Activated naive CD8-positive, alpha-beta T cell treated with anti-CD3 and anti-CD28 coated beads for 36 hours (primary cell): ENCODE measurements at regions not wholly inside any gene's neighbourhood (a gene's known extent, or its start where the extent isn't known, plus 50 kb on each side); places are given as distances from the start of the nearest gene placed in this dataset.
"Not testable (repeated sequence)": the region's sequence is repeated elsewhere in the genome, so short reads cannot be mapped to it uniquely, and the experiment has no call there.

Source experiments
- DNase-seq: peaks from one replicate; pipeline ENCODE4 v3.0.0; 2021
- H3K27ac Mint-ChIP-seq: one replicate; pipeline ENCODE4 v1.8.0; 2022; ENCODE audit warnings: mild to moderate bottlenecking, moderate library complexity, mixed read lengths
- H3K27me3 Mint-ChIP-seq: one replicate; pipeline ENCODE4 v1.8.0; 2022; ENCODE audit warnings: mild to moderate bottlenecking, mixed read lengths
- H3K36me3 Mint-ChIP-seq: one replicate; pipeline ENCODE4 v1.8.0; 2021; ENCODE audit warnings: mild to moderate bottlenecking, mixed read lengths
- H3K4me1 Mint-ChIP-seq: one replicate; pipeline ENCODE4 v1.8.0; 2021; ENCODE audit warnings: mixed read lengths
- H3K4me3 Mint-ChIP-seq: one replicate; pipeline ENCODE4 v1.8.0; 2022; ENCODE audit warnings: mild to moderate bottlenecking, moderate library complexity, mixed read lengths
- H3K9me3 Mint-ChIP-seq: one replicate; pipeline ENCODE4 v1.8.0; 2022; ENCODE audit warnings: mixed read lengths

DNA sequence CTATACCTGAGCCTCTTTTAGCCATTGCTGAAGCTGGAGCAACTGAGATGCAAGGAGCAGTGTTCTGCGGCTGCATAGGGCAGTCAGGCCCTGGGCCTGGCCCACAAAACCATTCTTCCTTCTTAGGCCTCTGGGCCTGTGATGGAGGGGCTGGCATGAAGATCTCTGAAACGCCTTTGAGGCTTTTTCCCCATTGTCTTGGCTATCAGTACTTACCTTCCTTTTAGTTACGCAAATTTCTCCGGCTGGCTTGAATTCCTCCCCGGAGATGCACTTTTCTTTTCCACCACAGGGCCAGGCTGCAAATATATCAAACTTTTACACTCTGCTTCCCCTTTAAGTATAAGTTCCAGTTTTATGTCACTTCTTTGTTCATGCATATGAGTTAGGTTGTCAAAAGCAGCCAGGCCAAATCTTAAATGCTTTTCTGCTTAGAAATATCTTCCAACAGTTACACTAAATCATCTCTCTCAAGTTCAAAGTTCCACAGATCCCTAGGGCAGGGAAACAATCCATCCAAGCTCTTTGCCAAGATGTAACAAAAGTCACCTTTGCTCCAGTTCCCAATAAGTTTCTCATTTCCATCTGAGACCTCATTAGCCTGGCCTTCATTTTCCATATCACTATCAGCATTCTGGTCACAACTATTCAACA lies 194.4 kb upstream of the PCDH7 start:
- Mint-ChIP-seq H3K4me3 (no peak overlapping the region), H3K36me3 (no peaks in the 10 kb centered on the region), H3K27me3 (no peaks in the 10 kb centered on the region), H3K4me1 (no peaks in the 10 kb centered on the region), H3K9me3 (peaks cover 11% of the 10 kb centered on the region), H3K27ac (no peak overlapping the region)
- DNase-seq = no peak

DNA sequence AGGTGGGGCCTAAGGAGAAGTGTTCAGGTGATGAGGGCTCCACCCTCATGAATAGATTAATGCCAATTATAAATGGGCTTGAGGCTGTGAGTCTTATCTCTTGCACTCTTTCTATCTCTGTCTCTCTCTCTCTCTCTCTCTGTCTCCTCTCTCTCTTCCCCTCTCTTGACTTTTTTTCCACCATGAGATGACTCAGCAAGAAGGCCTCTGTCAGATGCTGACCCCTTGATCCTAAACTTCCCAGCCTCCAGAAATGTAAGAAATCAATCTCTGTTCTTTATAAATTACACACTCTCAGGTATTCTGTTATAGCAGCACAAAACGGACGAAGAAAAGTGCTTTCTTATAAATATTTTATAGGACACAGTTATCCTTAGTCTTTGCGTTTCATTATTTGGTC lies 184.9 kb upstream of the PCDH7 start:
- Mint-ChIP-seq H3K27ac (no peak overlapping the region), H3K4me3 (no peak overlapping the region), H3K27me3 (no peaks in the 10 kb centered on the region), H3K36me3 (no peaks in the 10 kb centered on the region), H3K4me1 (no peaks in the 10 kb centered on the region), H3K9me3 (no peaks in the 10 kb centered on the region)
- DNase-seq = no peak

DNA sequence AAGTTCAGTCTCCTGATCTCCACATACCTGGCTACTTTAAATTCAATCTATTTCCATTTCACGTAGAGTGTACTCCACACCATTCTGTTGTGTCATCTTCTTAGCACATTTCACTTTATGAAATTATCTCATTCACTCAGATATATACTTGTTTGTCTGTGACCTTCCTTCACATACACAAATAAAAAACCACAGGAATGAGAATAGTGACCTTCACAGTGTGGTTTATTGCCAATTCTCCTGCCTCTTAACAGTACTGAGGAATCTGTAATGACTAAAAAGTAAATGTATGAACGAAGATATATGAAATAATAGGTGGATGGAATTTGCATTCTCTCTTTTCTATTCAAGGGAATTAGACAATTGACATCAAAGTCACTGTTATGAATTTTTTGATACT lies 183.9 kb upstream of the PCDH7 start:
- no peak for DNase-seq
- no peaks in the 10 kb centered on the region for H3K4me1 Mint-ChIP-seq
- H3K36me3 Mint-ChIP-seq = no peaks in the 10 kb centered on the region
- no peak overlapping the region for H3K27ac Mint-ChIP-seq
- no peaks in the 10 kb centered on the region for H3K27me3 Mint-ChIP-seq
- H3K9me3 Mint-ChIP-seq = no peaks in the 10 kb centered on the region
- no peak overlapping the region for H3K4me3 Mint-ChIP-seq

DNA sequence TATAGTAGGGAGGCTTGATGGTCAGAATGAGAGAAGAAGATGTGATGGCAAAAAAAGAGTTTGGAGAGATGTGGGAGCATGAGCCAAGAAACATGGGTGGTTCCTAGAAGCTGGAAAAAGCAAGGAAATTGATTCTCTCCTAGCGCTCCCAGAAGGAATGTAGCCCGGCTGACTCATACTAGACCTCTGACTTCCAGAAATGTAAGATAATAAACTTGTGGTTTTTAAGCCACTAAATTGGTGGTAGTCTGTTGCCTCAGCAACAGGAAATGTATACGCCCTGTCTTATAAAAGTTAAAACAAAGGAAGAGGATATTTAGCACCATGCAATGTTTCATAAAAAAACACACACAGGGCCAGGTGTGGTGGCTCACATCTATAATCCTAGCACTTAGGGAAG lies 182.7 kb upstream of the PCDH7 start:
- Mint-ChIP-seq H3K27me3 (no peaks in the 10 kb centered on the region), H3K9me3 (no peaks in the 10 kb centered on the region), H3K4me1 (no peaks in the 10 kb centered on the region), H3K36me3 (no peaks in the 10 kb centered on the region), H3K27ac (no peak overlapping the region), H3K4me3 (no peak overlapping the region)
- DNase-seq = no peak

DNA sequence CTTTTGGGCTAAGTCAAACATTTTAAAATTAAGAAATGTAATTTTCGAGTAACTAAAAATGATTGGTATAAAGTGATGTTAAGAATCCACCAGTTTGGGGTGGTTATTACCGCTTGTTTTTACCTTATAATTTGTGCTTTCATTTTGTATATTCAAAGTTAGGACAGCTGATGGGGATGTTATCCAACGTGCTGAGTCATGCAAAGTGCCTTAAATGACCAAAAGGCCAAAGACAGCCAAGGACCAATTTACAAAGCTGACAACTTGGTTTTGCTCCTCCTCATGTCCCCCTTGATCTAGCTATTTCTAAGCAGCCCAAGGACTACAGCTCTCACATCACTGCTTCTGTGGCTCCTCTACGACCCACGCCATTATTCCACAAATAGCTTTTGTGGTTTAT lies 181.4 kb upstream of the PCDH7 start:
- Mint-ChIP-seq H3K27ac (no peak overlapping the region), H3K27me3 (no peaks in the 10 kb centered on the region), H3K4me3 (no peak overlapping the region), H3K9me3 (no peaks in the 10 kb centered on the region), H3K36me3 (no peaks in the 10 kb centered on the region), H3K4me1 (no peaks in the 10 kb centered on the region)
- DNase-seq = no peak

DNA sequence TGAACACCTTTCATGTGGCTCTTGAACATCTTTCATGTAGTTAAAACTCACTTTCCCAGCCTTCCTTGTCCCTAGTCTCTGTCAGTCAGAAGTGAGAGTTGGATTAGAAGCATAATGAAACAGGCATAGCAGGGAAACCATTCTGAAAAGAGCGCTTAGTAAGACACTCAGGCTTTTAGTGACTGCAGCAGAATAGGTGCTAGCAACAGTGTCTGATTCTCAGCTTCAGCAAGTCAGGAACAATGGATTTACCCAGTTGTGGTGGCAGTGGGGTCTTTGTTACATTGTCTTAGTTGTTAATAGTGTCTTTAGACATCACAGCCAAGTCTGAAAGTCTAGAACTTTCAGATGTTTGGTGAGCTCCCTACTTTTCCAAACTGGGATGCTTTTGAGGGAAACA lies 177.1 kb upstream of the PCDH7 start:
- H3K27ac Mint-ChIP-seq = no peak overlapping the region
- H3K4me1 Mint-ChIP-seq = no peaks in the 10 kb centered on the region
- no peaks in the 10 kb centered on the region for H3K36me3 Mint-ChIP-seq
- H3K27me3 Mint-ChIP-seq = no peaks in the 10 kb centered on the region
- no peak overlapping the region for H3K4me3 Mint-ChIP-seq
- DNase-seq = no peak
- H3K9me3 Mint-ChIP-seq = peaks cover 1% of the 10 kb centered on the region

DNA sequence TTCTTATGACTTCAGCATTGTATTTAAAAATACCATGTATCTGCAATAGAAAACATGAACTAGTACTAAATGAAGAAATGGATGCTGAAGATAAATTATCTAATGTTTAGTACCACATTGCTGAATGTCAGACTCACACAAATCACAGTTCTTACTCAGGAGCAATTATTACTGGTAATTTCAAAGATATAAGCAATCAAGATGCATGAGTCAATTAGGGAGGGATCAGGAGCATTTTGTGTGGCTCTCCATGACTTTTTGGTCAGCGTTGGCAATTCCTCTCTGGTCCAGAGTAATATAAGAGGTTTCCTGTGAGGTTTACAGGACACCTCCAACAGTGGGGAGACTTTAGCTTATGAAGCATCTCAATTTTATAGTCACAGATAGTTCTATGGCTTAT lies 167.0 kb upstream of the PCDH7 start:
- no peaks in the 10 kb centered on the region for H3K36me3 Mint-ChIP-seq
- H3K4me3 Mint-ChIP-seq = no peak overlapping the region
- no peaks in the 10 kb centered on the region for H3K4me1 Mint-ChIP-seq
- DNase-seq = no peak
- H3K27ac Mint-ChIP-seq = no peak overlapping the region
- H3K27me3 Mint-ChIP-seq = no peaks in the 10 kb centered on the region
- H3K9me3 Mint-ChIP-seq = peaks cover 2% of the 10 kb centered on the region

DNA sequence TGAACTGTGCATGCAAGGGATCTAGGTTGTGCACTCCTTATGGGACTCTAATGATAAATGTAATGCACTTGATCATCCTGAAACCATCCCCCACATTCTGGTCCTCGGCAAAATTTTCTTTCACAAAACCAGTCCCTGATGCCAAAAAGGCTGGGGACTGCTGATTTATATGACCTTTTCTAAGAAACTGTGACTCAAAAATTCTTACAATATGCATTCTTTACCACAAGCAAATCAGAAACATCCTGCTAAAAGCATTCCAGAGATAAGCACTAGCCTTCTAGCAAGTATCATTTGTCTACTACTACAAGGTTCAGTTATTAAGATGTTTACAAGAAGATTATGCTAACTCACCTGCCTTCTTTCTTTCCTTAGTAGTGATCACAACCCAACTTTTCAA lies 166.5 kb upstream of the PCDH7 start:
- Mint-ChIP-seq H3K27ac (no peak overlapping the region), H3K27me3 (no peaks in the 10 kb centered on the region), H3K4me3 (no peak overlapping the region), H3K4me1 (no peaks in the 10 kb centered on the region), H3K36me3 (no peaks in the 10 kb centered on the region), H3K9me3 (peaks cover 2% of the 10 kb centered on the region)
- DNase-seq = no peak

DNA sequence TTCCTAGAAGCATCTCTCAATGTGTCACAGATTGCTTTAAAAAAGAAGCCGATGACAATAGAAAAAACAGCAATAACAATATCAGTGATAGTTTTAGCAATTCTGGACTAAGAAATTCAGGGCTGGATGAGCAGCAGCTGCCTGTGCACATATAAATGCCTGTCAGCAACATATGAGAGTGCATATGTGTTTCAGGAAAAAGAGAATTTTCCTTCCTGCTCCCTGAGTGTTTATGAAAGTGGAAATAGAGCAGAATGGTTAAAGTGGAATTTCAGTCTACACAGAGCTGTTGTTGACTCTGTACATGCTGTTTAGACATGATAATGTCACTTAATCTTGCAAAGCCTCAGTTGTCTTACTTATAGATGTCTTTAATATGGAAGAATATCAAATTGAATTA lies 164.4 kb upstream of the PCDH7 start:
- no peak for DNase-seq
- no peaks in the 10 kb centered on the region for H3K36me3 Mint-ChIP-seq
- H3K4me3 Mint-ChIP-seq = no peak overlapping the region
- no peaks in the 10 kb centered on the region for H3K4me1 Mint-ChIP-seq
- no peak overlapping the region for H3K27ac Mint-ChIP-seq
- no peaks in the 10 kb centered on the region for H3K27me3 Mint-ChIP-seq
- peaks cover 2% of the 10 kb centered on the region for H3K9me3 Mint-ChIP-seq

DNA sequence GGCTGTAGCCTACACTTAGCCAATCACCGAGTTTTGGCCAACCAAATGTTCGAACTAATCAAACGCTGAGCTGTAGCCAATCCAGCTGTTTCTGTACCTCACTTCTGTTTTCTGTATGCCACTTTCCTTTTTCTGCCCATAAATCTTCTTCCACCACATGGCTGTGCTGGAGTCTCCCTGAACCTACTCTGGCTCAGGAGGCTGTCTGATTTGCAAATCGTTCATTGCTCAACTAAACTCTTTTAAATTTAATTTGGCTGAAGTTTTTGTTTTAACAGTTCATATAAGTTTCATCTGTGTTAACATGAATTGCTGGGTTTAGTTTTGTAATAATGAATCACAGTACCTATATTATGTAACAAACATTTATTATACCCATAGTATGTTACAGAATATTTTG lies 160.7 kb upstream of the PCDH7 start:
- no peak for DNase-seq
- Mint-ChIP-seq H3K27me3 (no peaks in the 10 kb centered on the region), H3K36me3 (no peaks in the 10 kb centered on the region), H3K4me1 (no peaks in the 10 kb centered on the region), H3K4me3 (no peak overlapping the region), H3K27ac (no peak overlapping the region), H3K9me3 (peaks cover 2% of the 10 kb centered on the region)

DNA sequence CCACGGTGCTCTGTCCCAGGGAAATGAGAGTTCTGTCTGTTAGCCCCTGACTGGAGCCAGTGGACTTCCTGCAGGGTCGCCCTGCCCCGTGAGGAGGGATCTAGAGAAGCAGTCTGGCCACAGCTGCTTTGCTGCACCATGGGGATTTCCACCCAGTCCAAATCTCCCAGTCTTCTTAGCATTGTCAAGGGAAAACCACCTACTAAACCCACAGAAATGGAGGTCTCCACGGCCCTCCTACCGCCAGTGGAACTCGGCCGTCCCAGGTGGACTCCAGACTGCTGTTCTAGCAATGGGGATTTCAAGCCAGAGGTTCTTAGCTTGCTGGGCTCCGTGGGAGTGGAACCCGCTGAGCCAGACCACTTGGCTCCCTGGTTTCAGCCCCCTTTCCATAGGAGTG lies 133.3 kb upstream of the PCDH7 start:
- H3K27ac Mint-ChIP-seq = no peak overlapping the region
- no peak for DNase-seq
- no peaks in the 10 kb centered on the region for H3K36me3 Mint-ChIP-seq
- H3K9me3 Mint-ChIP-seq = peaks cover 1% of the 10 kb centered on the region
- H3K4me3 Mint-ChIP-seq = no peak overlapping the region
- H3K27me3 Mint-ChIP-seq = no peaks in the 10 kb centered on the region
- H3K4me1 Mint-ChIP-seq = no peaks in the 10 kb centered on the region

DNA sequence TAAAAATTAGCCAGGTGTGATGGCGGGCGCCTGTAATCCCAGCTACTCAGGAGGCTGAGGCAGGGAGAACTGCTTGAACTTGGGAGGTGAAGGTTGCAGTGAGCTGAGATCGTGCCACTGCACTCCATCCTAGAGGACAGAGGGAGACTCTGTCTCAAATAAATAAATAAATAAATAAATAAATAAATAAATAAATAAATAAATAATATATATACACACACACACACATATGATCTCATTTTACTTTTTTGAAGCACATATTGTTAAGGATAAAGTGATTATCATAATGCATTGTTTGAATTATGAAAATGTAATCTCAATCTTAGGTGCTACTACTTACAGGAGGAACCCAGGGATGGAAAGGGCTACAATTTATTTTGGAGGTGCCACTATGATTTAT lies 130.5 kb upstream of the PCDH7 start:
- H3K4me1 Mint-ChIP-seq, H3K36me3 Mint-ChIP-seq, H3K4me3 Mint-ChIP-seq, H3K27ac Mint-ChIP-seq, H3K9me3 Mint-ChIP-seq, DNase-seq, H3K27me3 Mint-ChIP-seq: not testable (repeated sequence)

DNA sequence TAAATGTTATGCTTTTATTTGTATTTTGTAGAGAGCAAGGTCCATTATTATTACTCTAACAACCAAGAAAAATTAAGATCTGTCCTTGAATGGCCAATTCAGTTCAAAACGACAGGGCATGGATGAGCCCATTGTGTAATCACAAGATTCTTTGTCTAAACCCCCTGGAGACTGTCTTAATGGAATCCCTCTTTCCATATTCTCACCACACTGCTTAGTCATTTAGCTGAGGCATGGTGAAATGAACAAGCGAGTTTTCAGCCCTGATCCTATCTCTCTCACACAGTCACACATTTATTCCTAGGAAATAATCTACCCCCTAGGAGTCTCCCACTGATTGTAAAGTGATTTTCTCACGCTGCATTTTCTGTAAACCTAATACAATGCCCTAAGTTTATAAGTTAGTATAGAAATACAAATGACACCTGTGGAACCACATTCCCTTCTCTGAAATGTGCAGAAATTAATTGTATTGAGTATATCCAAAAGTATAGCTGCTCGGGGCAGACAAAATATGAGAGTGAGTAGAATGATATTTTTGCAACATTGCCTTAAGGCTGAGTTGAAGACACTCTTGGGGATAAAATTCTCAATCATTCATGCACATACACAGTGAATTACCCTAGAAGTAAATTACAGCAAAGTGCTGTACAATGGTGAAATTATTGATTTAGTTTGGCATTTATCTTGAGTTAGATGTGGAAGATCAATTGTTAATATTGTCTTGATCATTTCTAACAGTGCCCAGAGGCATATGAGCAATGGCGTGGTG lies 119.7 kb upstream of the PCDH7 start:
- H3K9me3 Mint-ChIP-seq = peaks cover 3% of the 10 kb centered on the region
- DNase-seq = no peak
- no peak overlapping the region for H3K27ac Mint-ChIP-seq
- no peaks in the 10 kb centered on the region for H3K36me3 Mint-ChIP-seq
- H3K4me1 Mint-ChIP-seq = no peaks in the 10 kb centered on the region
- H3K27me3 Mint-ChIP-seq = no peaks in the 10 kb centered on the region
- H3K4me3 Mint-ChIP-seq = no peak overlapping the region

DNA sequence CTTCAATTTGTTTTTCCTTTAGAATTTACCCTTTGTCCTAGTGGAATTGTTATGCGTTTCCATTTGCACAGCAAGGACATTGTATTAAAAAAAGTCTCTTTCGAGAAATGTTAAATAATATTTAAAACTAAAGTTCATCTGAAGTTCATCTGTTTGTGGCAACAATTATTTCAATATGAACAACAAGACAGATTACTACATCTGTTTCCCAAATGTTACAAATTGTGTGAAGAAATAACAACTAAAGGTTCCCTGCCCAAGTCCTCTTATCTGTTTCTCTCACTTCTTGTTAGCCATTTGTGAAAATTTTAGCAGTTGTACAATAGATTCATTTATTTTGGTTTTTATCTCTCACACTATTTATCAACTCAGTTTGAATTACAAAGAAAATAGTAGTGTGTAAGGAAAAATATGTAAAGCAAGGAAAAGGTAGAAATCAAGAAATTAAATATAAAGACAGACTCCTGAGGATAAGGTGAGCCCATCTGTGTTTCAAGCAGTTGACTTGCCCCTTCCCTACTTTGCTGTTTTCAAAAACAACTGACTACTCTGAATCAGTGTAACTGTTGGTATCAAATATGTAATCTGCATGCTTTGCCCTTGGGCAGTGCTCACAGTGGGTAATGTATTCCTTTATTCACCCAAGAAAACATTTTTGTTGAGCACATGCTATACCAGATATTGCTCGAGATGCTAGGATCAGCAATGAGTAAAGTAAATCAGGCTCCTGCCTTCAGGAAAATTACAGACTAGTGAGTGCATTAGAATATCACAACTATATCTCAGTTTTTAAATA lies 118.9 kb upstream of the PCDH7 start:
- Mint-ChIP-seq H3K4me3 (no peak overlapping the region), H3K27me3 (no peaks in the 10 kb centered on the region), H3K36me3 (no peaks in the 10 kb centered on the region), H3K4me1 (no peaks in the 10 kb centered on the region), H3K27ac (no peak overlapping the region), H3K9me3 (peaks cover 3% of the 10 kb centered on the region)
- no peak for DNase-seq

DNA sequence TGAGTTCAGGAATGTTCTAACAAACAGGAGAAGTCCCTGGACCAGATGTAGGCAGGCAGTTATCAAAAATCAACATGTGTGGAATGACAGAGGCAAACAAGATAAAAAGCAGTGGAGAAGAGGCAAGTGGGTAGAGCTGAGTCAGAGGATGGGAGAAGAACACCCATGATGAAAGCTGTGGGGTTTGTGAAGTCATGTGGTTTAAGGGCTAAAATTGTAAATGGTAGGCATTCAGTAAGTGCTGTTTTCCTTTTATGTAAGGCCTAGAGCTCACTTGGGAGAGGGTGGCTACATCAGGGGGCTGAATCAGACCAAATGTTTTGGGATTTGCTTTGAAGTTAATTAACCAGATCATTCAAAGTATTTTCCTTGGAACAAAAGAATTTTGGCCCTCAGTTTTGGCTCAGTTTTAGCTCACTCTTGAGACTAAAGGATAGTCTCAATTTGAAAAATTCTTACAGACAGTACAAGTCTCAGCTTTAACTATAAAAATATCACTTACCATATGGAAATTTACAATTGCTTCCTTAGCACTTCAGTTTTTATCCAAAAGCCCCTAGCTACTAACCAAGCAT lies 114.5 kb upstream of the PCDH7 start:
- no peaks in the 10 kb centered on the region for H3K4me1 Mint-ChIP-seq
- no peaks in the 10 kb centered on the region for H3K27me3 Mint-ChIP-seq
- H3K4me3 Mint-ChIP-seq = no peak overlapping the region
- DNase-seq = no peak
- H3K36me3 Mint-ChIP-seq = no peaks in the 10 kb centered on the region
- H3K9me3 Mint-ChIP-seq = peaks cover 3% of the 10 kb centered on the region
- H3K27ac Mint-ChIP-seq = no peak overlapping the region
